ENCODE measurements at regions not wholly inside any gene's neighbourhood (a gene's known extent, or its start where the extent isn't known, plus 50 kb on each side); places are given as distances from the start of the nearest gene placed in this dataset.
"Not testable (repeated sequence)": the region's sequence is repeated elsewhere in the genome, so short reads cannot be mapped to it uniquely, and the experiment has no call there.

- Histone ChIP-seq H3K4me3 (no peak overlapping the region), H3K9me3 (no peaks in the 10 kb centered on the region), H3K36me3 (ENCODE audit: insufficient read depth in 1 of 2, low read depth in 1 of 2) (no peaks in the 10 kb centered on the region), H3K27ac (no peak overlapping the region), H3K27me3 (ENCODE audit: insufficient read depth in 3 of 3, low read length in 2 of 3) (no peaks in the 10 kb centered on the region), H3K4me1 (no peaks in the 10 kb centered on the region)
- no peak for TF ChIP-seq CTCF (IDR thresholded peaks at IDR 0.05)
- ATAC-seq: no peak
- intact Hi-C loops (cut with DNase I): no loop called here
- no peak for DNase-seq
Measured at GRCh38 chr6:49300911-49301310, 162.1 kb downstream of the MMUT start.

GRCh38 chr6:49300443-49300842 is 162.6 kb downstream of the MMUT start:
- Histone ChIP-seq H3K9me3 (no peaks in the 10 kb centered on the region), H3K27me3 (ENCODE audit: insufficient read depth in 3 of 3, low read length in 2 of 3) (no peaks in the 10 kb centered on the region), H3K4me3 (no peak overlapping the region), H3K27ac (no peak overlapping the region), H3K36me3 (ENCODE audit: insufficient read depth in 1 of 2, low read depth in 1 of 2) (no peaks in the 10 kb centered on the region), H3K4me1 (no peaks in the 10 kb centered on the region)
- intact Hi-C loops (cut with DNase I): no loop called here
- DNase-seq: no peak
- no peak for TF ChIP-seq CTCF (IDR thresholded peaks at IDR 0.05)
- WGBS, 3 donors: 78 to 84% (median 81%) methylated on average over 1 of the region's 1 CpG
- no peak for ATAC-seq

- H3K9me3 ChIP-seq: no peaks in the 10 kb centered on the region
- DNase-seq (no peak), ATAC-seq (no peak)
- no peak overlapping the region for H3K27ac ChIP-seq
- H3K36me3 ChIP-seq (ENCODE audit: insufficient read depth in 1 of 2, low read depth in 1 of 2): no peaks in the 10 kb centered on the region
- no peak overlapping the region for H3K4me3 ChIP-seq
- no peaks in the 10 kb centered on the region for H3K27me3 ChIP-seq (ENCODE audit: insufficient read depth in 3 of 3, low read length in 2 of 3)
- no peak for TF ChIP-seq CTCF (IDR thresholded peaks at IDR 0.05)
- no peaks in the 10 kb centered on the region for H3K4me1 ChIP-seq
- intact Hi-C loops (cut with DNase I): no loop called here
Measured at GRCh38 chr6:49299279-49299678, 163.8 kb downstream of the MMUT start.

DNA sequence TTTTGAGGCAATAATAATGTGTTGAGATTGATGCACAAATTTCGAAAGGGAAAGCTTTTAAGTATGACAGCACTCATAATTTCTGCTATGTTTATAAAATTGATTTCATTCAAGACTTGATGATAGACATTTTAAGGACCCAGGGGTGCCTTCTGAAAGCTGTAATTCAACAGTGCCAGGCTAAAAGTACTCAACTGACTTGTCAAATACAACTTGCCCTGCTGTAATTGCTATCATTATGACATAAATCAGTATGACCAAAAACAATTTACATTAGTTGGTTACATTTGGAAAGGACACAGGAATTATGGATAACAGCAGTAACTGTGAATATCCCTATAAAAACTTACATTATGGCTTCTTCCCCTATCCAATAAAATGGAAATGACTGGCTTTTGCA is 178.9 kb downstream of the MMUT start:
- Histone ChIP-seq H3K4me3 (no peak overlapping the region), H3K27me3 (ENCODE audit: insufficient read depth in 3 of 3, low read length in 2 of 3) (no peaks in the 10 kb centered on the region), H3K9me3 (no peaks in the 10 kb centered on the region), H3K36me3 (ENCODE audit: insufficient read depth in 1 of 2, low read depth in 1 of 2) (no peaks in the 10 kb centered on the region), H3K27ac (no peak overlapping the region), H3K4me1 (no peaks in the 10 kb centered on the region)
- no peak for TF ChIP-seq CTCF (IDR thresholded peaks at IDR 0.05)
- 53 to 61% (median 55%) methylated on average over 1 of the region's 1 CpG for WGBS, 3 donors
- no peak for ATAC-seq
- intact Hi-C loops (cut with DNase I): no loop called here
- DNase-seq: no peak

DNA sequence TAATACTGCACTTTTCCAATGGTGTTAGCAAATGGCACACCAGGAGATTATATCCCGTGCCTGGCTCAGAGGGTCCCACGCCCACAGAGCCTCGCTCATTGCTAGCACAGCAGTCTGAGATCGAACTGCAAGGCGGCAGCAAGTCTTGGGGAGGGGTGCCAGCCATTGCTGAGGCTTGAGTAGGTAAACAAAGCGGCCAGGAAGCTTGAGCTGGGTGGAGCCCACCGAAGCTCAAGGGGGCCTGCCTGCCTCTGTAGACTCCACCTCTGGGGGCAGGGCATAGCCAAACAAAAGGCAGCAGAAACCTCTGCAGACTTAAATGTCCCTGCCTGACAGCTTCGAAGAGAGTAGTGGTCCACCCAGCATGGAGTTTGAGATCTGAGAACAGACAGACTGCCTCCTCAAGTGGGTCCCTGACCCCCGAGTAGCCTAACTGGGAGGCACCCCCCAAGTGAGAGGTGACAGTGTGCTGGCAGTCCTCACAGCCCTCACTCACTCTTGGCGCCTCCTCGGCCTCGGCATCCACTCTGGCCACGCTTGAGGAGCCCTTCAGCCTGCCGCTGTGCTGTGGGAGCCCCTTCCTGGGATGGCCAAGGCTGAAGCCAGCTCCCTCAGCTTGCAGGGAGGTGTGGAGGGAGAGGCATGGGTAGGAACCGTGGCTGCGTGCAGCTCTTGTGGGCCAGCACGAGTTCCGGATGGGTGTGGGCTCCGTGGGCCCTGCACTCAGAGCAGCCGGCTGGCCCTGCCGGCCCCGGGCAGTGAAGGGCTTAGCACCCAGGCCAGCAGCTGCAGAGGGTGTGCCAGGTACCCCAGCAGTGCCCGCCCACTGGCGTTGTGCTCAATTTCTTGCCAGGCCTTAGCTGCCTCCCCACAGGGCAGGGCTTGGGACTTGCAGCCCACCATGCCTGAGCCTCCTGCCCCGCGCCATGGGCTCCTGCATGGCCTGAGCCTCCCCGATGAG is 188.0 kb downstream of the MMUT start:
- H3K27ac ChIP-seq; H3K9me3 ChIP-seq; intact Hi-C loops (cut with DNase I); H3K4me3 ChIP-seq; H3K36me3 ChIP-seq (ENCODE audit: insufficient read depth in 1 of 2, low read depth in 1 of 2); ATAC-seq; DNase-seq; H3K27me3 ChIP-seq (ENCODE audit: insufficient read depth in 3 of 3, low read length in 2 of 3); H3K4me1 ChIP-seq: not testable (repeated sequence)
- WGBS, 3 donors: 84 to 88% (median 87%) methylated on average over 26 to 27 of the region's 27 CpGs

All from psoas muscle (tissue), 7 donors.